ENCODE measurements at regions not wholly inside any gene's neighbourhood (a gene's known extent, or its start where the extent isn't known, plus 50 kb on each side); places are given as distances from the start of the nearest gene placed in this dataset.

DNA sequence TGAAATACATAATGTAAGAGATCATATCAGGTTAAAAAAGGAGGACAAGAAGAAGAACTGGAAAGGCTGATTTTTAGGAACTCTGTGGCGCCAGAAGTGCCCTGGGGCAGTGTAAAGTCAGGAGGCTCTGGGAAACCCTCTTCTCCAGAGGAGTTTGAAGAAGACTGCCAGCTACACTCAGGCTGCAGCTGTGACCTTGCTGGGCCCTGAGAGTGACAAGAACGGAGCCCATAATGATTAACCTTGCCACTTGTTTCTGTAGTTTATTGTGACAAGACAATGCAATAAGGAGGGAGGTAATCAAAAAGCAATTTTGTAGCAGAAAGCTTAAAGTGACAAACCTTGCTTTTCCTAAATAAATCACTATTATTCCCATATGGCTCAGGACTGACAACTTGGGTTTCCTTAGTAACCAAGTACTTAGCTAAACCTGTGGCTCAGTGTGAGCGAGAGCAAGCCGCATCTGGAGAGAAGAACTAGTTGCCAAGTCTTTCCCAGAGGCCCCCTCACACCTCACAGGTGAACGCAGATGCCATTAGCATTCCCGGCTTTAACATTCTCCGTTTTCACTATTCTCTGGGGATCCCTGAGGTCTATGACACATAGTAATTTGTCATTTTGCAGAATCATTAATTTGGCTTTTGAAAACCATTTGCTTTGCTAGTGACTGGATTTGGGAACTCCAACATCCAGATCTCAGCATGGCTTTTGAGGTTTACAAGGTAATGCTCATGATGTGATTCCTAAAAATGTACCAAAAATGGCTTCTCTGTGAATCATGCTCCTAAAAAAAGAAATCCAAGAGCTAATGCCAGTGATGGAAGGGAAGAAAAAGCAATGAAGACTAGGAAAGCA is 115.9 kb downstream of the OMA1 start:
- no peaks in the 10 kb centered on the region for H3K36me3 ChIP-seq (ENCODE audit: control insufficient read depth, insufficient read depth, low read length)
- H3K4me3 ChIP-seq (ENCODE audit: extremely low read depth, insufficient read depth, low read length, poor library complexity, severe bottlenecking), result no peak overlapping the region
- WGBS, 2 experiments (ENCODE audit: insufficient coverage in 2 of 2), result 83 to 95% methylated on average over 5 of the region's 7 CpGs
- no peaks in the 10 kb centered on the region for H3K9me3 ChIP-seq (ENCODE audit: control insufficient read depth, low read length)
- H3K4me1 ChIP-seq (ENCODE audit: control insufficient read depth, insufficient read depth, low read length, poor library complexity, severe bottlenecking), result peaks cover 27% of the 10 kb centered on the region
- H3K27ac ChIP-seq (ENCODE audit: low read depth, low read length, severe bottlenecking), result no peak overlapping the region

- H3K9me3 ChIP-seq (ENCODE audit: control insufficient read depth, low read length), result no peaks in the 10 kb centered on the region
- H3K36me3 ChIP-seq (ENCODE audit: control insufficient read depth, insufficient read depth, low read length), result no peaks in the 10 kb centered on the region
- WGBS, 2 experiments (ENCODE audit: insufficient coverage in 2 of 2), result 100% methylated on average over 2 of the region's 2 CpGs
- peaks cover 4% of the 10 kb centered on the region for H3K4me1 ChIP-seq (ENCODE audit: control insufficient read depth, insufficient read depth, low read length, poor library complexity, severe bottlenecking)
- H3K4me3 ChIP-seq (ENCODE audit: extremely low read depth, insufficient read depth, low read length, poor library complexity, severe bottlenecking), result no peak overlapping the region
- no peak overlapping the region for H3K27ac ChIP-seq (ENCODE audit: low read depth, low read length, severe bottlenecking)
Measured at GRCh38 chr1:58426918-58427317, 119.6 kb downstream of the OMA1 start.

DNA sequence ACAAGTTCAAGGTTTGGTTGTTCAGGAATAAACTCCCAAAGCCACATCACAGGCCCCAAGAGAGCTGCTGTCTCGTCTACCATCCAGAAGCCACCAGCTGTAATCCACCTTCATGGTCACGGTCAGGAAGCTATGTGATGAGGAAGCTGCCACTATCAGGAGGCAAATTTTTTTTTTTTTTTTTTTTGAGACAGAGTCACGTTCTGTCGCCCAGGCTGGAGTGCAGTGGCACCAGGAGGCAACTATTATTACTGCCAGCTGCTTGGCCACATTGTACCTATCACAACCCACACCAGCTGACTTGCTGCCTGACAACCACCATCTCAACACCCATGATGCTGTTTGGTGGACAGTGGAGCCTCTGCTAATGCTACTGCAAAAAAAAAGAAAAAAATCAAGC is 124.1 kb downstream of the OMA1 start:
- no peak overlapping the region for H3K27ac ChIP-seq (ENCODE audit: low read depth, low read length, severe bottlenecking)
- H3K4me3 ChIP-seq (ENCODE audit: extremely low read depth, insufficient read depth, low read length, poor library complexity, severe bottlenecking), result no peak overlapping the region
- H3K36me3 ChIP-seq (ENCODE audit: control insufficient read depth, insufficient read depth, low read length), result no peaks in the 10 kb centered on the region
- no peaks in the 10 kb centered on the region for H3K4me1 ChIP-seq (ENCODE audit: control insufficient read depth, insufficient read depth, low read length, poor library complexity, severe bottlenecking)
- 100% methylated on average over 1 of the region's 4 CpGs for WGBS, 2 experiments (ENCODE audit: insufficient coverage in 2 of 2)
- H3K9me3 ChIP-seq (ENCODE audit: control insufficient read depth, low read length), result no peaks in the 10 kb centered on the region

- Histone ChIP-seq H3K27ac (ENCODE audit: low read depth, low read length, severe bottlenecking) (no peak overlapping the region), H3K4me1 (ENCODE audit: control insufficient read depth, insufficient read depth, low read length, poor library complexity, severe bottlenecking) (no peaks in the 10 kb centered on the region), H3K36me3 (ENCODE audit: control insufficient read depth, insufficient read depth, low read length) (no peaks in the 10 kb centered on the region), H3K9me3 (ENCODE audit: control insufficient read depth, low read length) (no peaks in the 10 kb centered on the region), H3K4me3 (ENCODE audit: extremely low read depth, insufficient read depth, low read length, poor library complexity, severe bottlenecking) (no peak overlapping the region)
- WGBS, 2 experiments (ENCODE audit: insufficient coverage in 2 of 2), result 100% methylated on average over 1 of the region's 2 CpGs; no CpG with 5 or more reads in 1 of the 2 experiments
Measured at GRCh38 chr1:58418283-58419228, 128.0 kb downstream of the OMA1 start.

DNA sequence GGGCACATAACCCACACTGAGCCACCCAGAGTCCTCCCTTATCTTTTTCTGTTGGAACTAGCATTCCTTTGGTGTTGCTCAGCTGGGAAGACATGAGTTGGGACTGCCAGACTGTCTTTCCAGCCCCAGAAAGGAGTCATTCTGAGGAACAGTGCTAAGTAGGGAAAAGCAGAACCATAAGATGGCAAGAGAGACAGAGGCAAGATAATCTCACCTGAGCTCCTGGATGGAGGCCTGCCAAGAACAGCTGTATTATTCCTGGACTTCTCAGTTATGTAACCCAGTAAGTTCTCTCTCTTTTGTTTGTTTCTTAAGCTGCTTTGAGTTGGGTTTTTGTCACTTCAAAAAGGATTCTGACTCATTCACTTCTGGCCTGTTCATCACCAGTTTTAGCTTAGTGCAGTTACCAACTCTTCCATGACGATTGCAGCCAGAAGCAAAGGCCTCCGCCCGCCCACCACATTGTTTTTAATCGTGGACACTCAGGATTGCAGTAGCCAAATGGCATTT is 134.4 kb downstream of the OMA1 start:
- peak overlapping the region; percentile 80 for H3K27ac ChIP-seq (ENCODE audit: low read depth, low read length, severe bottlenecking)
- WGBS, 2 experiments (ENCODE audit: insufficient coverage in 2 of 2), result 79 to 85% methylated on average over 3 to 4 of the region's 4 CpGs
- no peaks in the 10 kb centered on the region for H3K9me3 ChIP-seq (ENCODE audit: control insufficient read depth, low read length)
- peaks cover 21% of the 10 kb centered on the region for H3K4me1 ChIP-seq (ENCODE audit: control insufficient read depth, insufficient read depth, low read length, poor library complexity, severe bottlenecking)
- no peaks in the 10 kb centered on the region for H3K36me3 ChIP-seq (ENCODE audit: control insufficient read depth, insufficient read depth, low read length)
- H3K4me3 ChIP-seq (ENCODE audit: extremely low read depth, insufficient read depth, low read length, poor library complexity, severe bottlenecking), result no peak overlapping the region

GRCh38 chr1:58409890-58410289 is 136.6 kb downstream of the OMA1 start:
- no peak overlapping the region for H3K27ac ChIP-seq (ENCODE audit: low read depth, low read length, severe bottlenecking)
- H3K36me3 ChIP-seq (ENCODE audit: control insufficient read depth, insufficient read depth, low read length), result no peaks in the 10 kb centered on the region
- H3K9me3 ChIP-seq (ENCODE audit: control insufficient read depth, low read length), result no peaks in the 10 kb centered on the region
- H3K4me3 ChIP-seq (ENCODE audit: extremely low read depth, insufficient read depth, low read length, poor library complexity, severe bottlenecking), result no peak overlapping the region
- H3K4me1 ChIP-seq (ENCODE audit: control insufficient read depth, insufficient read depth, low read length, poor library complexity, severe bottlenecking), result peaks cover 21% of the 10 kb centered on the region
- 81 to 94% methylated on average over 3 to 5 of the region's 6 CpGs for WGBS, 2 experiments (ENCODE audit: insufficient coverage in 2 of 2)

DNA sequence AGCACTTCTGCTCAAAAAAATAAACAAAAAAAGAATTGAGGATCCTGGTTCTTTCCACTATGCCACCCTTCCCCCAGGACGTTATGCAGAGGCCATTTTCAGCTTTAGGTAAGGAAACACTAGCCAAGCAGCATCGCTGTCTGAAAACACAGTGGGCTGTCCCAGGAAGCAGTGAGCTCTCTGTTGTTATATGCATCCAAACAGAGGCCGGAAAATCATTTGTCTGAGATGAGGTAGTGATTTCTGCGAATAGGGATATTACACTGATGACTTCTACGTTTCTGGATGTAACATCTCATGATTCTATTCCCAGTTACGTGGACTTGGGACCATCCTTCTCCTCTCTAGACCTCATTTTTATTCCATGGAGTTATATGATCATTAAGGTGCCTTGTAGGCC is 137.2 kb downstream of the OMA1 start:
- Histone ChIP-seq H3K36me3 (ENCODE audit: control insufficient read depth, insufficient read depth, low read length) (no peaks in the 10 kb centered on the region), H3K27ac (ENCODE audit: low read depth, low read length, severe bottlenecking) (no peak overlapping the region)
- 78 to 85% methylated on average over 2 to 4 of the region's 6 CpGs for WGBS, 2 experiments (ENCODE audit: insufficient coverage in 2 of 2)

GRCh38 chr1:58406301-58407071 is 140.0 kb downstream of the OMA1 start:
- 79 to 84% methylated on average over 4 to 9 of the region's 12 CpGs for WGBS, 2 experiments (ENCODE audit: insufficient coverage in 2 of 2)
- no peaks in the 10 kb centered on the region for H3K36me3 ChIP-seq (ENCODE audit: control insufficient read depth, insufficient read depth, low read length)
- no peak overlapping the region for H3K4me3 ChIP-seq (ENCODE audit: extremely low read depth, insufficient read depth, low read length, poor library complexity, severe bottlenecking)

More for the DNA sequence above, 137.2 kb downstream of the OMA1 start:
- H3K9me3 ChIP-seq (ENCODE audit: control insufficient read depth, low read length), result no peaks in the 10 kb centered on the region
- peaks cover 21% of the 10 kb centered on the region for H3K4me1 ChIP-seq (ENCODE audit: control insufficient read depth, insufficient read depth, low read length, poor library complexity, severe bottlenecking)
- H3K4me3 ChIP-seq (ENCODE audit: extremely low read depth, insufficient read depth, low read length, poor library complexity, severe bottlenecking), result no peak overlapping the region

DNA sequence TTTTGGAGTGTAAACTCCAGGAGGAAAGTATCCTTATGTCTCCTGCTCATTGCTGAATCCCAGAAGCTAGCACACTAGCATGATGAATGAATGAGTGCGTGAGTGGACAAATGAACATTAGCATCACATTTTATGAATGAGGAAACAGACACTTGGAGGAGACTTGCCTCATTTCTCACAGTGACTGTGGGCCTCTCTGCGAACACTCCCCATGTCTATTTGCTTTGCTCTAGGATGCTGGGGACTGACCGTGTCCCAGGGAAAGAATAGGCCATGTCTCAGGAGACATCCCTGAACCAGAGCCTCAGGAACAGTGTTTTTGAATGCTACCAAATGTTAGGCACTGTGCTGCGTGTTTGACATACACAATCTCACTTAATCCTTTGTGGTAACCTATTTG is 140.9 kb downstream of the OMA1 start:
- Histone ChIP-seq H3K9me3 (ENCODE audit: control insufficient read depth, low read length) (no peaks in the 10 kb centered on the region), H3K27ac (ENCODE audit: low read depth, low read length, severe bottlenecking) (no peak overlapping the region), H3K36me3 (ENCODE audit: control insufficient read depth, insufficient read depth, low read length) (no peaks in the 10 kb centered on the region), H3K4me3 (ENCODE audit: extremely low read depth, insufficient read depth, low read length, poor library complexity, severe bottlenecking) (no peak overlapping the region), H3K4me1 (ENCODE audit: control insufficient read depth, insufficient read depth, low read length, poor library complexity, severe bottlenecking) (peaks cover 7% of the 10 kb centered on the region)
- WGBS, 2 experiments (ENCODE audit: insufficient coverage in 2 of 2), result 82 to 97% methylated on average over 3 to 4 of the region's 4 CpGs

More at GRCh38 chr1:58406301-58407071, 140.0 kb downstream of the OMA1 start:
- no peaks in the 10 kb centered on the region for H3K9me3 ChIP-seq (ENCODE audit: control insufficient read depth, low read length)
- H3K4me1 ChIP-seq (ENCODE audit: control insufficient read depth, insufficient read depth, low read length, poor library complexity, severe bottlenecking), result peaks cover 9% of the 10 kb centered on the region
- no peak overlapping the region for H3K27ac ChIP-seq (ENCODE audit: low read depth, low read length, severe bottlenecking)

- Histone ChIP-seq H3K36me3 (ENCODE audit: control insufficient read depth, insufficient read depth, low read length) (no peaks in the 10 kb centered on the region), H3K4me3 (ENCODE audit: extremely low read depth, insufficient read depth, low read length, poor library complexity, severe bottlenecking) (no peak overlapping the region), H3K4me1 (ENCODE audit: control insufficient read depth, insufficient read depth, low read length, poor library complexity, severe bottlenecking) (peaks cover 3% of the 10 kb centered on the region), H3K27ac (ENCODE audit: low read depth, low read length, severe bottlenecking) (no peak overlapping the region), H3K9me3 (ENCODE audit: control insufficient read depth, low read length) (no peaks in the 10 kb centered on the region)
- 90 to 100% methylated on average over 1 of the region's 1 CpG for WGBS, 2 experiments (ENCODE audit: insufficient coverage in 2 of 2)
Measured at GRCh38 chr1:58403894-58404293, 142.6 kb downstream of the OMA1 start.
